ENCODE measurements at regions not wholly inside any gene's neighbourhood (a gene's known extent, or its start where the extent isn't known, plus 50 kb on each side); places are given as distances from the start of the nearest gene placed in this dataset.
"Not testable (repeated sequence)": the region's sequence is repeated elsewhere in the genome, so short reads cannot be mapped to it uniquely, and the experiment has no call there.

- no peak for DNase-seq (ENCODE audit: low read depth)
Observed at GRCh38 chr9:93813221-93814076, 141.7 kb downstream of the BARX1 start.

GRCh38 chr9:93812410-93812668 lies 142.8 kb downstream of the BARX1 start:
- DNase-seq (ENCODE audit: low read depth): no peak

- no peak for DNase-seq (ENCODE audit: low read depth)
Observed at GRCh38 chr9:93810028-93810971, 144.9 kb downstream of the BARX1 start.

GRCh38 chr9:93809204-93809940 lies 145.8 kb downstream of the BARX1 start:
- no peak for DNase-seq (ENCODE audit: low read depth)

- no peak for DNase-seq (ENCODE audit: low read depth)
Observed at GRCh38 chr9:93808115-93809029, 146.8 kb downstream of the BARX1 start.

GRCh38 chr9:93807166-93808074 lies 147.7 kb downstream of the BARX1 start:
- DNase-seq (ENCODE audit: low read depth): no peak

- no peak for DNase-seq (ENCODE audit: low read depth)
Observed at GRCh38 chr9:93801581-93802284, 153.4 kb downstream of the BARX1 start.

- no peak for DNase-seq (ENCODE audit: low read depth)
Observed at GRCh38 chr9:93801120-93801519, 154.0 kb downstream of the BARX1 start.

GRCh38 chr9:93792358-93792757 lies 162.8 kb downstream of the BARX1 start:
- no peak for DNase-seq (ENCODE audit: low read depth)

- DNase-seq (ENCODE audit: low read depth): no peak
Observed at GRCh38 chr9:93786204-93786603, 169.0 kb downstream of the BARX1 start.

- DNase-seq (ENCODE audit: low read depth): no peak
Observed at GRCh38 chr9:93776873-93777272, 178.3 kb downstream of the BARX1 start.

- DNase-seq (ENCODE audit: low read depth): no peak
Observed at GRCh38 chr9:93776256-93776655, 178.9 kb downstream of the BARX1 start.

GRCh38 chr9:93774331-93775102 lies 180.6 kb downstream of the BARX1 start:
- no peak for DNase-seq (ENCODE audit: low read depth)

- no peak for DNase-seq (ENCODE audit: low read depth)
Observed at GRCh38 chr9:93771276-93771675, 183.9 kb downstream of the BARX1 start.

- no peak for DNase-seq (ENCODE audit: low read depth)
Observed at GRCh38 chr9:93761822-93762221, 185.4 kb downstream of the PHF2 start.

GRCh38 chr9:93750045-93750444 lies 173.7 kb downstream of the PHF2 start:
- DNase-seq (ENCODE audit: low read depth): no peak

GRCh38 chr9:93748827-93749226 lies 172.4 kb downstream of the PHF2 start:
- not testable (repeated sequence) for DNase-seq (ENCODE audit: low read depth)

- DNase-seq (ENCODE audit: low read depth): no peak
Observed at GRCh38 chr9:93731963-93732362, 155.6 kb downstream of the PHF2 start.

- DNase-seq (ENCODE audit: low read depth): no peak
Observed at GRCh38 chr9:93730648-93731047, 154.3 kb downstream of the PHF2 start.
